Suprapubic skin (tissue), 4 donors: ENCODE measurements at regions not wholly inside any gene's neighbourhood (a gene's known extent, or its start where the extent isn't known, plus 50 kb on each side); places are given as distances from the start of the nearest gene placed in this dataset.

Experiments used
- CTCF ChIP-seq, 2 donors: fragments of 200-600 bp in 1 of 2; fragments of 450-650 bp in 1 of 2; sonication (generic) in 1 of 2; IDR thresholded peaks; one replicate each; pipeline ENCODE4 v1.5.1; 2016 to 2019; ENCODE audit warnings: antibody characterized with exemption in 2 of 2, mild to moderate bottlenecking in 1 of 2, moderate library complexity in 1 of 2
- EP300 ChIP-seq: sonication (generic); formaldehyde crosslinking; IDR thresholded peaks from one replicate; pipeline ENCODE4 v1.6.1; 2017; ENCODE audit warnings: antibody characterized with exemption
- POLR2A ChIP-seq, 2 donors: fragments of 450-650 bp; IDR thresholded peaks; one replicate each; pipeline ENCODE4 v1.6.1; 2017; ENCODE audit warnings: antibody characterized with exemption in 2 of 2, mild to moderate bottlenecking in 2 of 2, moderate library complexity in 2 of 2
- POLR2AphosphoS5 ChIP-seq, 3 donors: sonication (generic); formaldehyde crosslinking; IDR thresholded peaks; one replicate each; pipeline ENCODE4 v1.6.1; 2017; ENCODE audit warnings: antibody characterized with exemption in 3 of 3

DNA sequence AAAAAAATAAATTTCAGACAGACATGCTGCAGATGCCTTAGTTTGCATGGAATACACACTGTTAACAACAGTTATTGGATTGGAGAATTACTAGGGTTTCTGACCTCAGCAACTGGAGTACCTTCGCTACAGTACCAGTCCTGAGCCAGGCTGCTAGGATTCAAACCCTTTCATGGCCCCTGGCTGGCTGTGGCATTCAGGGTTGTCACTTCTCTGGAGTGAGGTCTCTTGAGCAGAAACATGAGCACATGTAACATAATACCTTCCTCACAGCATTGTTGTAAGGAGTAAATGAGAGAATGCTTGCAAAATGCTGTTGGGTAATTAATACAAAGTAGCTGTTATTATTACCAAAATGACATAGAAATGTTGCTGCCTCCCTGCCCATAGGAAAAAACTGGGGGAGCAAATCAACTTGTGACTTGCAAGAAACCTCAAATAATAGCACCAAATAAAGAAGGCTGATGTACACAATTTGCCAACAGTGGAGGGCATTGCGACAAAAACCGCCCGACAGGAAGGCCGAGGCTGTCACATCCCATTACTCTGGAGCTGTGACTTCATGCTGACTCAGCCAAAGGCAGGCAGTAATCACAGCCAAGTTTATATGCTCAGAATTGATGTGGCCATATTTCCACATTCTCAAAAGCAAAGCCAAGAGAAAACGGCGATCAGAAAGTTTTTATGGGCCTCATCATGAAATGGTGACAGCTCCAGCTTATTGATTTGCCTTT is 100.4 kb downstream of the RFC3 start:
- TF ChIP-seq CTCF (IDR thresholded peaks at IDR 0.05) (no peak), POLR2AphosphoS5 (IDR thresholded peaks at IDR 0.05) (no peak), POLR2A (IDR thresholded peaks at IDR 0.05) (no peak), EP300 (no peak)
